H1 (cell line): ENCODE measurements at regions not wholly inside any gene's neighbourhood (a gene's known extent, or its start where the extent isn't known, plus 50 kb on each side); places are given as distances from the start of the nearest gene placed in this dataset.

ENCODE experiments used
- CHD2 ChIP-seq: IDR thresholded peaks from 2 replicates; pipeline ENCODE4 v1.6.1; 2012; ENCODE audit warnings: low read length, improper control_type of control experiment
- JUND ChIP-seq: IDR thresholded peaks from 2 replicates; pipeline ENCODE4 v1.6.1; 2011; ENCODE audit warnings: mild to moderate bottlenecking, improper control_type of control experiment, low read length
- KDM5A ChIP-seq: fragments of 200-600 bp; IDR thresholded peaks from 2 replicates; pipeline ENCODE4 v1.7.1; 2012; ENCODE audit warnings: mild to moderate bottlenecking, low read length, inconsistent platforms, mixed read lengths
- MAFK ChIP-seq: IDR thresholded peaks from 2 replicates; pipeline ENCODE4 v1.6.1; 2012; ENCODE audit warnings: low read depth, mild to moderate bottlenecking, improper control_type of control experiment, low read length
- NRF1 ChIP-seq: IDR thresholded peaks from 2 replicates; pipeline ENCODE4 v1.6.1; 2011; ENCODE audit warnings: mild to moderate bottlenecking, low read depth, low read length, improper control_type of control experiment
- RAD21 ChIP-seq, 2 experiments: IDR thresholded peaks in 1 of 2; conservative IDR thresholded peaks in 1 of 2; 2 replicates each; pipeline ENCODE4 v1.6.1; 2011; ENCODE audit warnings: low read depth in 2 of 2, low read length in 2 of 2, improper control_type of control experiment in 1 of 2, inconsistent platforms in 1 of 2, mild to moderate bottlenecking in 1 of 2, moderate library complexity in 1 of 2
- RXRA ChIP-seq: IDR thresholded peaks from 2 replicates; pipeline ENCODE4 v1.6.1; 2011; ENCODE audit warnings: low read depth, mild to moderate bottlenecking, low read length, moderate library complexity; ENCODE audit not compliant: insufficient read depth
- SP1 ChIP-seq: IDR thresholded peaks from 2 replicates; pipeline ENCODE4 v1.6.1; 2011; ENCODE audit warnings: low read depth, low read length
- SP4 ChIP-seq: IDR thresholded peaks from 2 replicates; pipeline ENCODE4 v1.6.1; 2012; ENCODE audit warnings: low read length, inconsistent platforms
- TAF1 ChIP-seq: IDR thresholded peaks from 2 replicates; pipeline ENCODE4 v1.6.1; 2011; ENCODE audit warnings: mild to moderate bottlenecking, low read depth, low read length
- TCF12 ChIP-seq: IDR thresholded peaks from 2 replicates; pipeline ENCODE4 v1.6.1; 2011; ENCODE audit warnings: low read depth, mild to moderate bottlenecking, low read length
- TF ChIP-seq, protein P1 (sequence below): IDR thresholded peaks from 2 replicates; pipeline ENCODE4 v1.6.1; 2012; ENCODE audit warnings: inconsistent platforms
- TF ChIP-seq, protein P2 (sequence below): IDR thresholded peaks from 2 replicates; pipeline ENCODE4 v1.6.1; 2011; ENCODE audit warnings: low read length, improper control_type of control experiment

DNA sequence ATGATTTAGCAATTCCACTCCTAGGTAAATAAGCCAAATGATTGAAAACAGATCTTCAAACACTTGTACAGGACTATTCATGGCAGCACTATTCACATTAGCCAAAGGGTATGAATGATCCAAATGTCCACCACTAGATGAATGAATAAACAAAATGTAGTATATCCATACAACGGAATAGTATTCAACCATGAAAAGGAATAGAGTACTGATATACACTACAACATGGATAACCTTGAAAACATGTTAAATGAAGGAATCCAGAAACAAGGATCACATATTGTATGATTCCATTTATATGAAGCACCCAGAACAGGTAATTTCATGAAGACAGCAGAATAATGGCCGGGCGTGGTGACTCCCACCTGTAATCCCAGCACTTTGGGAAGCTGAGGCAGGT, 78.2 kb upstream of the IGF1R start (continued):
- TF ChIP-seq KDM5A: no peak
- TF ChIP-seq SP1: no peak
- no peak for TF ChIP-seq CHD2
- TF ChIP-seq, protein P1, sequence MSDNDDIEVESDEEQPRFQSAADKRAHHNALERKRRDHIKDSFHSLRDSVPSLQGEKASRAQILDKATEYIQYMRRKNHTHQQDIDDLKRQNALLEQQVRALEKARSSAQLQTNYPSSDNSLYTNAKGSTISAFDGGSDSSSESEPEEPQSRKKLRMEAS: no peak
- no peak for TF ChIP-seq NRF1
- no peak for TF ChIP-seq MAFK
- TF ChIP-seq TCF12: no peak
- TF ChIP-seq RXRA: no peak
- TF ChIP-seq TAF1: no peak
- no peak for TF ChIP-seq RAD21 (IDR thresholded peaks at IDR 0.05 in 1 of 2, conservative IDR thresholded peaks at IDR 0.05 in 1 of 2; ENCODE audit: low read depth in 2 of 2, low read length in 2 of 2)
- no peak for TF ChIP-seq JUND
- TF ChIP-seq, protein P2, sequence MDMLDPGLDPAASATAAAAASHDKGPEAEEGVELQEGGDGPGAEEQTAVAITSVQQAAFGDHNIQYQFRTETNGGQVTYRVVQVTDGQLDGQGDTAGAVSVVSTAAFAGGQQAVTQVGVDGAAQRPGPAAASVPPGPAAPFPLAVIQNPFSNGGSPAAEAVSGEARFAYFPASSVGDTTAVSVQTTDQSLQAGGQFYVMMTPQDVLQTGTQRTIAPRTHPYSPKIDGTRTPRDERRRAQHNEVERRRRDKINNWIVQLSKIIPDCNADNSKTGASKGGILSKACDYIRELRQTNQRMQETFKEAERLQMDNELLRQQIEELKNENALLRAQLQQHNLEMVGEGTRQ: no peak
- TF ChIP-seq SP4: no peak
